ENCODE measurements at regions not wholly inside any gene's neighbourhood (a gene's known extent, or its start where the extent isn't known, plus 50 kb on each side); places are given as distances from the start of the nearest gene placed in this dataset.

- TF ChIP-seq SIN3A (IDR thresholded peaks at IDR 0.05; ENCODE audit: low read depth) (no peak), EZH2phosphoT487 (IDR thresholded peaks at IDR 0.05; ENCODE audit: borderline replicate concordance) (no peak), POLR2A (IDR thresholded peaks at IDR 0.05; ENCODE audit: borderline replicate concordance, extremely low read depth, insufficient read depth, insufficient read length) (no peak), POLR2AphosphoS5 (IDR thresholded peaks at IDR 0.05; ENCODE audit: low read depth, low read length) (no peak), RAD21 (IDR thresholded peaks at IDR 0.05; ENCODE audit: low read depth) (no peak), EGR1 (IDR thresholded peaks at IDR 0.05; ENCODE audit: low read depth) (no peak)
- TF ChIP-seq, protein P1, sequence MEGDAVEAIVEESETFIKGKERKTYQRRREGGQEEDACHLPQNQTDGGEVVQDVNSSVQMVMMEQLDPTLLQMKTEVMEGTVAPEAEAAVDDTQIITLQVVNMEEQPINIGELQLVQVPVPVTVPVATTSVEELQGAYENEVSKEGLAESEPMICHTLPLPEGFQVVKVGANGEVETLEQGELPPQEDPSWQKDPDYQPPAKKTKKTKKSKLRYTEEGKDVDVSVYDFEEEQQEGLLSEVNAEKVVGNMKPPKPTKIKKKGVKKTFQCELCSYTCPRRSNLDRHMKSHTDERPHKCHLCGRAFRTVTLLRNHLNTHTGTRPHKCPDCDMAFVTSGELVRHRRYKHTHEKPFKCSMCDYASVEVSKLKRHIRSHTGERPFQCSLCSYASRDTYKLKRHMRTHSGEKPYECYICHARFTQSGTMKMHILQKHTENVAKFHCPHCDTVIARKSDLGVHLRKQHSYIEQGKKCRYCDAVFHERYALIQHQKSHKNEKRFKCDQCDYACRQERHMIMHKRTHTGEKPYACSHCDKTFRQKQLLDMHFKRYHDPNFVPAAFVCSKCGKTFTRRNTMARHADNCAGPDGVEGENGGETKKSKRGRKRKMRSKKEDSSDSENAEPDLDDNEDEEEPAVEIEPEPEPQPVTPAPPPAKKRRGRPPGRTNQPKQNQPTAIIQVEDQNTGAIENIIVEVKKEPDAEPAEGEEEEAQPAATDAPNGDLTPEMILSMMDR (IDR thresholded peaks at IDR 0.05 in 2 of 3, conservative IDR thresholded peaks at IDR 0.05 in 1 of 3; ENCODE audit: borderline replicate concordance in 1 of 3, insufficient read depth in 1 of 3, low read depth in 2 of 3, low read length in 2 of 3), result no peak
Measured at GRCh38 chr5:88544136-88544645, 275.5 kb upstream of the TMEM161B start.
